ENCODE measurements at regions not wholly inside any gene's neighbourhood (a gene's known extent, or its start where the extent isn't known, plus 50 kb on each side); places are given as distances from the start of the nearest gene placed in this dataset.

- DNase-seq (ENCODE audit: low read depth, low spot score) = no peak
- no peak overlapping the region for H3K4me3 ChIP-seq (ENCODE audit: low read length)
These were observed 241.6 kb upstream of the CD180 start for GRCh38 chr5:67437905-67438845.

- no peak for DNase-seq (ENCODE audit: low read depth, low spot score)
- no peak overlapping the region for H3K4me3 ChIP-seq (ENCODE audit: low read length)
These were observed 238.4 kb upstream of the CD180 start for GRCh38 chr5:67435032-67435431.

- H3K4me3 ChIP-seq (ENCODE audit: low read length) = no peak overlapping the region
- no peak for DNase-seq (ENCODE audit: low read depth, low spot score)
These were observed 237.9 kb upstream of the CD180 start for GRCh38 chr5:67434466-67434865.

GRCh38 chr5:67432606-67433005 is 236.0 kb upstream of the CD180 start:
- H3K4me3 ChIP-seq (ENCODE audit: low read length) = no peak overlapping the region
- DNase-seq (ENCODE audit: low read depth, low spot score) = no peak

- DNase-seq (ENCODE audit: low read depth, low spot score) = no peak
- H3K4me3 ChIP-seq (ENCODE audit: low read length) = no peak overlapping the region
These were observed 234.6 kb upstream of the CD180 start for GRCh38 chr5:67431191-67431590.

GRCh38 chr5:67427850-67428298 is 231.3 kb upstream of the CD180 start:
- H3K4me3 ChIP-seq (ENCODE audit: low read length) = no peak overlapping the region
- DNase-seq (ENCODE audit: low read depth, low spot score) = no peak

GRCh38 chr5:67426961-67427849 is 230.6 kb upstream of the CD180 start:
- no peak for DNase-seq (ENCODE audit: low read depth, low spot score)
- no peak overlapping the region for H3K4me3 ChIP-seq (ENCODE audit: low read length)

GRCh38 chr5:67425514-67425913 is 228.9 kb upstream of the CD180 start:
- DNase-seq (ENCODE audit: low read depth, low spot score) = no peak
- no peak overlapping the region for H3K4me3 ChIP-seq (ENCODE audit: low read length)

- H3K4me3 ChIP-seq (ENCODE audit: low read length) = no peak overlapping the region
These were observed 221.2 kb upstream of the CD180 start for GRCh38 chr5:67417839-67418238.

GRCh38 chr5:67416986-67417385 is 220.4 kb upstream of the CD180 start:
- no peak for DNase-seq (ENCODE audit: low read depth, low spot score)
- H3K4me3 ChIP-seq (ENCODE audit: low read length) = no peak overlapping the region

More at GRCh38 chr5:67417839-67418238, 221.2 kb upstream of the CD180 start:
- DNase-seq (ENCODE audit: low read depth, low spot score) = no peak

GRCh38 chr5:67416133-67416937 is 219.7 kb upstream of the CD180 start:
- DNase-seq (ENCODE audit: low read depth, low spot score) = peak; percentile 24
- H3K4me3 ChIP-seq (ENCODE audit: low read length) = no peak overlapping the region

- H3K4me3 ChIP-seq (ENCODE audit: low read length) = no peak overlapping the region
- DNase-seq (ENCODE audit: low read depth, low spot score) = no peak
These were observed 218.1 kb upstream of the CD180 start for GRCh38 chr5:67414712-67415111.

GRCh38 chr5:67413721-67414120 is 217.1 kb upstream of the CD180 start:
- no peak for DNase-seq (ENCODE audit: low read depth, low spot score)
- H3K4me3 ChIP-seq (ENCODE audit: low read length) = no peak overlapping the region

- H3K4me3 ChIP-seq (ENCODE audit: low read length) = no peak overlapping the region
- no peak for DNase-seq (ENCODE audit: low read depth, low spot score)
These were observed 212.7 kb upstream of the CD180 start for GRCh38 chr5:67409126-67409777.

- DNase-seq (ENCODE audit: low read depth, low spot score) = no peak
- no peak overlapping the region for H3K4me3 ChIP-seq (ENCODE audit: low read length)
These were observed 211.4 kb upstream of the CD180 start for GRCh38 chr5:67407979-67408378.

- no peak for DNase-seq (ENCODE audit: low read depth, low spot score)
- no peak overlapping the region for H3K4me3 ChIP-seq (ENCODE audit: low read length)
These were observed 209.2 kb upstream of the CD180 start for GRCh38 chr5:67405755-67406154.

- no peak overlapping the region for H3K4me3 ChIP-seq (ENCODE audit: low read length)
- no peak for DNase-seq (ENCODE audit: low read depth, low spot score)
These were observed 208.4 kb upstream of the CD180 start for GRCh38 chr5:67405101-67405364.

- no peak for DNase-seq (ENCODE audit: low read depth, low spot score)
- no peak overlapping the region for H3K4me3 ChIP-seq (ENCODE audit: low read length)
These were observed 207.9 kb upstream of the CD180 start for GRCh38 chr5:67404256-67405100.

All from Jurkat, Clone E6-1 (cell line).